HuH-7 (cell line): ENCODE measurements at regions not wholly inside any gene's neighbourhood (a gene's known extent, or its start where the extent isn't known, plus 50 kb on each side); places are given as distances from the start of the nearest gene placed in this dataset.
"Not testable (repeated sequence)": the region's sequence is repeated elsewhere in the genome, so short reads cannot be mapped to it uniquely, and the experiment has no call there.

ENCODE experiments used
- DNase-seq: peaks from one replicate; pipeline ENCODE4 v3.0.0; 2011; ENCODE audit warnings: low spot score

DNA sequence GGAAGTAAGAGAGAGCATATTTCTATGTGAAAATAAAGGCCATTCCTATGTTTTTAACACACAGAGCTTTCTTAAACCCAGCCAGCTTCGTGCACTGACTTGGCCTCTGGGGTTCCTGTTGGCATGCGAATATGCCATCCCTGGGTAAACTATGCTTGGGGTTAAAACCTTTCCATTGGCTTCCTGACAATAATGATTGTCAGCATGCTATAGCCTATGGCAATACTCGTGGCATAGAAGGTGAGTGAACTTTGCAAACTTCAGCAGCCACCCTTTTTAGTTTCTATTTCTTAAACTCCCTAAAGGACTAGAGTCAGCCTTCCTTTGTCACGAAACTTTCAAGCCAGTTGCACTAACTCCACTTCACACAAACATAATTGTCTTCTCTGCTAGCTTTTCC lies 148.4 kb upstream of the RGS6 start:
- no peak for DNase-seq

DNA sequence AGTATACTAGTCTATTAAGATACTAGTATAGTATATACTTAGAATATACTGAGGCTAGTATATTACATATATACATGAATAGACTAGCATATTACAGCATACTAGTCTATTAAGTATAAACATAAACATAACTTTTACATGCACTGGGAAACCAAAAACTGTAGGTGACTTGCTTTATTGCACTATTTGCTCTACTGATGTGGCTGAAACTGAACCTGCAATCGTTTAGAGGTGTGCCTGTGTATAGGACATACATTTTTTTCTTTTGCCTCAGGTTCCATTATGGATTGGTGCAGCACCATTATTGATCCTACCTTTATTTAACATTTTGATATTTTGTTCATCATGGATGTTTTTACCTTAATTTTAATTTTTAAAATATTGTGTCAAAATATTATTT lies 143.2 kb upstream of the RGS6 start:
- DNase-seq: no peak

DNA sequence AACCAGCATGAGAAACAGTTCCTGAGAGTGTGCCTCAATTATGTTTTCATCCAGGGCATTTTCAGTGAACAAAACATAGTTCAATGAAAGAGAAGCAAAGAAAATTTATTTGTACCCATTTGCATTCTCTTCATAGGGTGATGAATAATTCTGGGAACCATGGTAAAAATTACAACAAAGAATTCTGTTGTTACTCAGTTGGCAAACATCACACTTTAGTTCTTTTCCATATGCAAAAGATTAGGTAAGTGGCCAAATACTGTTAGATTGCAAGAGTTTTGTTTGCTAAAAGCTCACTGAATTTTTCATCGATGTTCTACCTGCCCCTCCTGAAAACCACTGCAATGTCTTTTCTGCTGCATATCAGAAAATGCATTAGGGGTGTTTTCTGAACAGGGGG lies 132.4 kb upstream of the RGS6 start:
- DNase-seq: no peak

DNA sequence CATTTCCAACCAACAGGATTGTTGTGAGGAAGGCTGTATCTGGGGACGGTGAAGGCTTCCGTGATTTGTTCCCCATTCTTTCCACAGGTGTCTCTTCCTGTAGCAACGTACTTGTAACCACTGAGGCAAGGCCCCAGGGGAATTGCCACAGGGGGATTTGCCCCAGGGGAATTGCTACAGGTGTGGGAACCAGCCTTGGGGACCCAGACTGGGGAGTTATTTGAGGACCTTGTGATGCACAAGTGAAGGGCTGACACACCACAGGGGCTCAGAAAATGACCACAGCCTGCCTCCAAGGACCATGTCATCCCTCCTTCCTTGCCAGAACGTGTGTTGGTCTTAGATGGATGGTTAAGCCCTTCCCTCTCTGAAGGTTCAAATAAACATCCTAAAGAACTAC lies 131.4 kb upstream of the RGS6 start:
- DNase-seq: no peak

DNA sequence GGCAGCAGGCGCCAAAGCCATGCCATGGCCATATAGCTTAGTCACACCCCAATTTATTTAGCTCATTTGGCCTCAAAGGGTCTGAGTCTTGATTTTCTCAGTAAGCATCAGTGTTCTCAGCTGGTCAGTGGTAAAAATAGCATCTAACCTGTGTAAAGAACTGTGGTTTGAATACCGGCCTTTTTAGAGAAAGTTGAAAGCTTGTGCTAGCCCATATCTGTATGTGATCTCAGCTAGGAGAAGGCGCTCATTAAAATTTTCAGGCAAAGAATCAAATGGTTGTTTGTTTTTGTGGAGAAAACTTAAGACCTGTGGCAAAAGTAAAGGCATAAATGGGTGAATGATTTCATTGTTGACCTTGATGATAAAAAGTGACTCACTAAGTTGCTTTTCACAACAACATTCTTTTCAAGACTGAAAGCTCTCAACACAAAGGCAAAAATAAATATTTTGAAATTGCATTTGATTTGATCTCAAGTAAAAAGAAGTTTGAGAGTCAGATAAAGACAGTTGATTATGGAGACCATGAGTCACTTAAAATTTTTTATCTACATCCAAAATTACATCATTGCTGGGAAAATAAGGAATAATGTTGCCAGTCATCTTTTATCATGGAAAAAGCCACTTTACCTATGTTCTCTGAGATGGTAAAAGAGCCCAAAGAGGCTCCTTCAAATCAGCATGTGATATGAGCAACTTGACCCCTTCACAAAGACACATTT lies 128.5 kb upstream of the RGS6 start:
- no peak for DNase-seq

DNA sequence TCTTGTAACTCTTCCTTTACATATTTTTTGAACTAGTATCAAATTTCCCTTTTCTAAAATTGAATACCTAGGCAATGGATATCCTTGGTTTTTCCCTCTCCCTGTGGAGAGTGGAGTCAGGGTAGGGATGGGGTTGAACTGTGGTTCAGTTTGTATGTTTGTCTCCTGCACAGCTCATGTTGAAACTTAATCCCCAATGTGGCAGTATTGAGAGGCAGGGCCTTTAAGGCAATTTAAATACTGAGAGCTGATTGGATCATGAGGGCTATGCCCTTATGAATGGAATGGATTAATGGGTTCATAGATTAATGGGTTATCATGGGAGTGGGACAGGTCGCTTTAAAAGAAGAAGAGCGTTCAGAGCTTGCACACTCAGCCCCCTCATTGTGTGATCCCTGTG lies 127.2 kb upstream of the RGS6 start:
- DNase-seq: no peak

DNA sequence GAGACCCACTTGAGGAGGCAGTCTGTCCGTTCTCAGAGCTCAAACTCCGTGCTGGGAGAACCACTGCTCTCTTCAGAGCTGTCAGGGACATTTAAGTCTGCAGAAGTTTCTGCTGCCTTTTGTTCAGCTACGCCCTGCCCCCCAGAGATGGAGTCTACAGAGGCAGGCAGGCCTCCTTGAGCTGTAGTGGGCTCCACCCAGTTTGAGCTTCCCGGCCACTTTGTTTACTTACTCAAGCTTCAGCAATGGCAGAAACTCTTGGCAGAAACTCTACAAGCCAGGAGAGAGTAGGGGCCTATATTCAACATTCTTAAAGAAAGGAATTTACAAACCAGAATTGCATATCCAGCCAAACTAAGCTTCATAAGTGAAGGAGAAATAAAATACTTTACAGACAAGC lies 125.2 kb upstream of the RGS6 start:
- not testable (repeated sequence) for DNase-seq

DNA sequence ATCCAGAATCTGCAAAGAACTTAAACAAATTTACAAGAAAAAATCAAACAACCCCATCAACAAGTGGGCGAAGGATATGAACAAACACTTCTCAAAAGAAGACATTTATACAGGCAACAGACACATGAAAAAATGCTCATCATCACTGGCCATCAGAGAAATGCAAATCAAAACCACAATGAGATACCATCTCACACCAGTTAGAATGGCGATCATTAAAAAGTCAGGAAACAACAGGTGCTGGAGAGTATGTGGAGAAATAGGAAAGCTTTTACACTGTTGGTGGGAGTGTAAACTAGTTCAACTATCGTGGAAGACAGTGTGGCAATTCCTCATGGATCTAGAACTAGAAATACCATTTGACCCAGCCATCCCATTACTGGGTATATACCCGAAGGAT lies 121.4 kb upstream of the RGS6 start:
- DNase-seq: not testable (repeated sequence)

DNA sequence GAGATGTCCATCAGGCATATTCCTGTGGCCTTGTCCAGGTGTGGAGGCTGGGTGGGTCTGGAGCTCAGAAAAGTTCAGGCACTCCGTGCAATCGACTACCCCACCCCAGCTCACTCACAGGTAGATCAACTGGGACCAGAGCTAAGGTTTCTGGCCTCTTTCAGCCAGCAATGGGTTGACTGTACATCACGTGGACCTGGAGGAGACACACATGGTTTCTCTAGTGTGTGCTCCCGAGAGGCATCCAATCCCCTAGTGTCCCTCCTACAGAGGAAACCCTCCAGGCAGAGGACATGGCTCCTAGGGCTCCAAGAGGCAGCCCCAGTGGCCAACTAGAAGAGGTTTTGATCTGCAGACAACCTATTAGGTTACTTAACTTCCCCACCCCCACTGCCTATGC lies 119.5 kb upstream of the RGS6 start:
- DNase-seq: no peak

DNA sequence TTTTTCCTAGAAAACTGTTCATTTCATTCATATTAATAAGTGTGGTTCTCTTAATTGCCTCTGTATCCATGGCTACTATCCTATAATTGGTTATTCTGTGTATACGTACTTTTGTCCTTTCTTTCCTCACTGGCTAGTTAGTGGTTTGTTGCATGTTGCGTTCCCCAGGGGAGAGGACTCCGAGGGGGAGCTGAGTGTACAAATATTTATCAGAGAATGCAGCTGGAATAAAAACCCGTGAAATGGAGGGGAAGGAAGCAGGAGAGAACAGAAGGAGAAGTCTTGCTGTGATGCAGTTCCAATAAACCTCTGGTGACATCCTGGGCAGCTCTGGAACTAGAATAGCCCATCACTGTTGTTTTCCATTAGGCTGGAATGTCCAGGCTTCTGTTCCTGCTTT lies 117.1 kb upstream of the RGS6 start:
- no peak for DNase-seq

DNA sequence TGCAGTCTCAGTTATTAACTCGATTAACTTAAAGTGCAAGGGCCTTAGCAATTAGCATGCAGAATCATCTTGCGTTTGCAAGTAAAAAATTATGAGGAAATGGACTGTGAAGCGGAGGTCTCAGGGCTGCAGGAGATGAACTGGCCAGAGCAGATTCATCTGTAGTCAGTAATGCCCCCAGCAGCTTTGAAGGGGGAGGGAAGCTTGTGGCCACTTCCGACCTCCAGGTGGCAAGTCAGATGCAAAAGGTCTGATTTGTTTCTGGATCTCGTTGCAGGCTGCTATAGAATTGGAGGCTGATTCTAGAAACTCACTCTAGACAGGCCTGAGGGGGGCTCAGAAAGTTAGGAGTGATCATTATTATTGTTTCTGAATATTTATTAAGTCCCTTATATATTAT lies 107.4 kb upstream of the RGS6 start:
- no peak for DNase-seq

DNA sequence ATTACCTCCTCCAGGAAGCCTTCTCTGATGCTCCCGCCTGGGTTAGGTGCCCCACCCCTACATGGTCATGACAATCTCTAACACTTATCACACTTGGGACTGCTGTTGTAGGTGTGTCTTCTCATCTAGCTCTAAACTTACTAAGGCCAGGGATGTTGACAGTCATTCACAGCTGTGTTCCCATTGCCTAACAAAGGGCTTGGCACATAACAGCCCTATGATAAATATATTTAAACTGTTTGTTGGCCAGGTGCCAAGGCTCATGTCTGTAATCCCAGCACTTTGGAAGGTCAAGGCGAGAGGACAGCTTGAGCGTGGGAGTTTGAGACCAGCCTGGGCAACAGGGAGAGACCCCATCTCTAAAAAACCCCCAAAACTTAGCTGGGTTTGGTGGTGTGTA lies 98.8 kb upstream of the RGS6 start:
- no peak for DNase-seq

DNA sequence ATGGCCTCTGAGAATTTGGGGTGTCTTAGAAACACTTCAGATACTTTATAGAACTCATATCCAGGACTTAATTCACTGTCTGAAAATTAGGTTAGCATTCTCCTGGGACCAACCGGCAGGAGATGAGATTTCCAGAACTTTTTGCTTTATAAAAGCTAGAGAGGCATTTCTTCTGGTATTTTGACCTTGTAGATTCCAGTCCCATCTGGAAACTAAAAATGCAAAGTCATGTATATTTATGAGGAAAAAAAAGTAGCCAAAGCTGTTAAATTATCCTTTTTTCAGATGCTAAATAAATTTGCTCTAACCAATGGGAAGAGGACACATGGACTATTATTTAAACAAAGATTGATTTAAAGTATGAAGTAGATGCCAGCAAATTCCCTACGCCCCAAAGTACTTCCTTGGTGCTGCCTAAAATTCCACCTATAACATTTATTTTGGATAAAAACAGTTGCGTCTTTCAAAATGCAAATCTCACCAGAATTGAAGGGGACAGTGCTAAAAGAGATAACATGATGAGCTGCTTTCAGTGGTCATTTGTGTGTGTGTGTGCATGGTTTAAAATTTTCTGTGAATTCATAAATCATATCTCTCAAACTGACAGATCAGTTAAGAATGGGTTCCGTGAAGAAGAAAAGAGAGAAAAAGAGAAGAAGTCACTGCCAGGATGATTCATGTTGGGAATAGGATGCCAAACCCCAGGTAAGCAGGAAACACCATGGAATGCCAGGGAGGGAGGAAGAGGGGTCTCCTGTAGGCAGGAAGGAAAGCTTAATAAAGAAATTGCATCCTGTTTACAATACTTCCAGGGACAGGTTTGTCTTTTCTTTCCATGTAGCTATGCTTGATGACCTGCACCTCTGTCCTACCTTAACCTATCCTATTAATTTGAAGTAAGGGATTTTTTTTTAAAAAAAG lies 97.7 kb upstream of the RGS6 start:
- no peak for DNase-seq

DNA sequence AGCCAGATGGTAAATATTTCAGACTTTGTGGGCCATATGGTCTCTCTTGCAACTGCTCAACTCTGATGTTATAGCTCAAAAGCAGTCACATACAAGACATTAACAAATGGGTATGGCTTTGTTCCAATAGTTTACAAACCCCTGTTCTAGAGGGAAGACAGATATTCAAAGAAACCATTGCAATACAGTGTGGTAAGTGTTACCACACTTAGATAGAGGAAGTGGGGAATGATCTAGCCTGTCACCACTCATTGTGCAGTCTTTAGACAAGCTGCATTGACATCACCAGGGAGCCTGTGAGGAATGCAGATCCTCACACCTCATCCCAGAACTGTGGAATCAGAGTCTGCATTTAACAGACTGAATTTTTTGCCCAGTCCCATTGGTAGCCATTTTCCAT lies 80.0 kb upstream of the RGS6 start:
- DNase-seq: no peak

DNA sequence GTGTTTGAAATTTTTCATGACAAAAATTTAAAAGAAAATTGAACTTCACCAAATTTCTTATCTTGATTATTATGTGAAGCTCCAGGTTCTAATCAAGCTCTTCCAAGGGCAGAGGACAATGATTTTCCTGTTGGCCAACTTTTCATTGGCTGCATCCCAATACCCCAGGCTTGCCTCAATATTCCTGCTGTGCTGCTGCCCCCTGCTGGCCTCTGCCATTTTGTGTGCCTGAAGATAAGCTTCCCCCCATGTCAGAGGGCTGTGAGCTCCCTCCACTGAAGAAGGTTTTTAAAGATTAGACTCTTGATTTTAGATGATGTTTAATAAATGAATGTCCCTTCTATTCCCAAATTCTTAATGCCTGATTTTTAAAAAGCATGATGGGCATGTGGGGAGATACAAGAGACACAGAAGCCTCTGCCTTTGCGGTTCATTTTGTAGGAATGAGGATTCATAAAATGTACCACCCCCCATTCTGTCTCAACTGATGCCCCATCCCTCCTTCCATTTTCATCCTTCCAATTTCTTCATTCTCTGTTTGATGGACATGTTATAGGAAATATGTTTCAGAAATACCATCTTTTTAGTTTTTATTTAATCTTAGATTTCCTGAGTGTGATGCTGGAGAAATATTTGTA lies 76.7 kb upstream of the RGS6 start:
- peak; percentile 44 for DNase-seq

DNA sequence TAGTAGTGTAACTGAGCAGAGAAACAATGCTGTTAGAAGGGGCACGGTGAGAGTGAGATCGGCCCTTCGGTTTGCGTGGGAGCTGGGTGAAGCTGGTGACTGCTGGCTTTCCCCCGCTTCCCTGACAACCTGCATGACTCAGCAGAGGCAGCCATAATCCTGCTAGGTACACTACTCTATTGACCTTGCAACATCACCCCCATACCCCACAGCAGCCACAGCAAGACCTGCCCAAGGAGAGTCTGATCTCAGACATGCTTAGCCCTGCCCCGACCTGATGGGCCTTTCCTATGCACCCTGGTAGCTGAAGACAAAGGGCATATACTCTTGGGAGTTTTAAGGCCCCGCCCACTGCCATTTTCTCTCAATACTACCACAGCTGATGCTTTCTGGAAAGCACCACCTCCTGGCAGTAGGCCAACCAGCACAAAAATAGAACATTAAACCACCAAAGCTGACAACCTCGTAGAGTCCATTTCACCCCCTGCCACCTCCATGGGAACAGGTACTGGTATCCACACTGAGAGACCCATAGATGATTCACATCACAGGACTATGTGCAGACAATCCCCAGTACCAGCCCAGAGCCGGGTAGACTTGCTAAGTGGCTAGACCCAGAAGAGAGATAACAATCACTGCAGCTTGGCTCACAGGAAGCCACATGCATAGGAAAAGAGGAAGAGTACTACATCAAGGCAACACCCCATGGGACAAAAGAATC lies 75.9 kb upstream of the RGS6 start:
- no peak for DNase-seq

DNA sequence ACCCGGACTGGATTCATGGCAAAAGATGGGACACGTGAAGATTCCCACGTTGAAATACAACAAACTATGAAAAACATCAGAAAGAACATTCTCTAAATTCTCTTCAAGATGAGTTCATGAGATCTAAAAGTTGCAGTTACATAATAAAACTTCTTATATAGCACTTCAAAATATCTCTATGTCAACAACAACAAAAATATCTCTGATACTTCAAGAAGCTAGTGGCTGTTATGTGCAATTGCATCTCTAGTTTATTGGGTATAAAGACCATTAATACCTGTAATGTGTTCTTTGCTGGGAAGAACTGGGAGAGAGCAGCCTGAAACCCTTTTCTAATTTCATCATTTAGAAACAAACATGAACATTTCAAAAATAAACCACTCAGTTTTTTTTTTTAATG lies 69.2 kb upstream of the RGS6 start:
- no peak for DNase-seq

DNA sequence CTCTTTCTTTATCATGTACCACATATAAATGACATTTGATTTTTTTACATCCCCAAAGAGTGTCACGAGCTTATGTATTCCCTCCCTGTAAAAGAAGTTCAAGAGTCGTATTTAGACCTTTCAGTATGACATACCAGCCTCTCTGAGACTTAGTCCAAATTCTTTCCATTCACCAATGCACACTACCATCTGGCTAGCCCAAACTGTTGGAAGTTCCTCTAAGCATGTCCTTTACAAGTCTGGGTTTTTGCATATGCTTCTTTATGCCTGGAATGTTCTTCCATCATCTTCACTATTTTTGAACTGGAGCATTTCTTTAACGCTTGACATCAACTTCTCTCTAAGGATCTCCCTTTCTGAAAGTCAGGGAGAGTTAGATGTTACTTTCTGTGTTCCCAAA lies 68.5 kb upstream of the RGS6 start:
- DNase-seq: no peak
